Activated CD4-positive, alpha-beta T cell treated with anti-CD3 and anti-CD28 coated beads, Interleukin-2, Interleukin-4, amounts not matched to agents 100 ng/mL and 50 ng/mL, durations not matched to agents 16 hours and 8 hours (primary cell): ENCODE measurements at regions not wholly inside any gene's neighbourhood (a gene's known extent, or its start where the extent isn't known, plus 50 kb on each side); places are given as distances from the start of the nearest gene placed in this dataset.

Experiments
- DNase-seq: peaks from one replicate; pipeline ENCODE4 v3.0.0-alpha.2; 2020; ENCODE audit warnings: low spot score

DNA sequence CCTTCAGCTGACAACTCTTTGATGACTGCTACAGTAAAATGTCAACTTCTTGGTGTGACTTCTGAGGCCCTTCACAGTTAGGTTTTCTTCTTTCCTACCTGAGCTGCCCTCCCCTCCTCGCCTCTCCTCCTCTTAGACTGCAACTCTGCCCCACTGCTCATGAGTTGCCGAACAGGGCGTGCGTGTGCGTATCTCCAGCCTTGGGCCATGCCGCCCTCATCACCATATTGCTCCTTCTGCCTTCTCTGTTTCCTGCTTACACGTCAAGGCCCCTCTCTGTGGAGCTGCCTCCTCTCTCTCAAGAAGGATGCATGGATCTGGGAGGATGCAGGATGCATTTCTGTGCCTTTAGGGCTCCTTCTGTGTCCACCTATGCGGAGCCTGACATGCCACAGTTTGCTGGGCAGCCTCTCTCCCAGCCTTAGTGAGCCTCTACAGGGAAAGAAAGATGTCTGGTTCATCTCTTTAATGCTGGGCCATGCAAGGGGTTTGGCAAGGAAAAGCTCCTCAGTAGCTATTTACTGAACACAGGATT, 205.9 kb downstream of the RPLP1 start:
- DNase-seq = no peak

DNA sequence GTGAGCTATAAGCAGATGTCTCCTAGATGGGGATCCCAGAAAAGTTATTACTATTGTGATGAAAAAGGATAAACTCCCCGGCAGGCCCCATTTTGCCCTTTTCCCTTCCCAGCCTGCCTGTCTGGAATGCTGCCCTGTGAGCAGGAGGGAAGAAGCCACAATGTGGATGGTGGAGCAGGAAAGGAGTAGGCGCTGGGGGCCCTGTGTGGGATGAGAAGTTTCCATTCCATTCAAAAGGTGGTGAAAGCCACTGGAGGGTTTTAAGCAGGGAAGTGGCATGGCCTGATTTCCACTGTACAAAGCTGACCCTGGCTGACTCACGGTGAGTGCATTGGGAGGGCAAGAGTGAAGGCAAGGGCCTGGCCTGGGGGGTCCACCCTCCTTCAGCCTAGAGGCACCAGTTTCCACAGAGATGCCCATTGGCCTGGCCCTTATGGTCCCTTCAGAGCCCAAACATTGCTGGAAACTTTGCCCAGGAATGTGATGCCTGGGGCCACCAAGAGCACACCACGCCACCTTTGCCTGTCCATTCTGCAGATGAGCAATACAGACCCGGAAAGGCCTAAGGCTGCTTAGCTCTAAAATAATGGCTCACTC, 206.9 kb downstream of the RPLP1 start:
- no peak for DNase-seq

DNA sequence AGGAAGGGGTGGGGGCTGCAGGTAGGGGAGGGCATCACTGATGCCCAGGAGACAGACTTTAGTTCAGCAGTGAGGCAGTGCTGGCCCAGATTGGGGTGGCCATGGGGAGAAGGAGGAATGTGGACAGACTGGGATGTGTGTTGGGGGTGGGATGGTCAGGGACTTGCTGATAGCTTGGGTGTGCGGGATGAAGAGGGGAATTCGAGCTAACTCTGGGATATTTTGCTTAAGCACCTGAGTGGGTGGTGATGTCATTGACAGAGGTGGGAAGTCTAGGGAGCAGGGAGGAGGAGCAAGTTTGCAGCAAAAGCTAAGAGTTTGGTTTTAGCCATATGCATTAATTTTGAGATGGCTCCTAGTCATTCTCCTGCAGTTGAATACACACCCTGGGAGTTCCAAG, 207.5 kb downstream of the RPLP1 start:
- no peak for DNase-seq

DNA sequence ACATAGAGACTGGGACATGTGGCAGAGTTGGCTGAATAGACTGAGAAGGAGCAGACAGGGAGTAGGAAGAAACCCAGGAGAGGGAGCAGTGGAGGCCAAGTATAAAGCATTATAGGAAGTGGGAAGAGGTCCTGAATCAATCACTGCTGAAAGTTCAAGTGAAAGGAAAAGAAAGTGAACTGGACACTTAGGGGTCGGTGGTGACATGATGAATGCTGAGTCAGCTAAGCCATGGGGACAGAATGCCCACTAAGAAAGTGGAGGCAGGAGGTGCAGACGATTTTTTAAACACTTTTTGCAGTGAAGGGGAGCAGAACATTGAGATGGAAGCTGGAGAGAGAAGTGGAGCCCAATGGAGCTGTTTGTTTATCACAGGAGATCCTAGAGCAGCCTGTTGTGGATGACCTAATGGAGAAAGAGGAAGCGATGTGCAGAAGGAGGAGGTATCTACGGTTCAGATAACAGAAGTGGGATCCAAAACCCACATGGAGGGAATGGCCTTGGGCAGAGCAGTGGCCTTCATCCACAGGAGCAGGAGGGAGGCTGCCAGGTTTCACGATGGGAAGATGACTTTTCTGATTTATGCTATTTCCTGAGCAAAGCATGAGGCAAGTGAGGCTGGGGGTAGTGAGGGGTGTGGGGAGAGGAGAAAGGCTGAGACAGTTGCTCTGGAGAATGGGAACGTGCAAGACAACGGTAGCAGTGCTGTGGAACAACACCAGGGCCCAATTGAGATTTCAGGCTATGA, 208.2 kb downstream of the RPLP1 start:
- DNase-seq = no peak

DNA sequence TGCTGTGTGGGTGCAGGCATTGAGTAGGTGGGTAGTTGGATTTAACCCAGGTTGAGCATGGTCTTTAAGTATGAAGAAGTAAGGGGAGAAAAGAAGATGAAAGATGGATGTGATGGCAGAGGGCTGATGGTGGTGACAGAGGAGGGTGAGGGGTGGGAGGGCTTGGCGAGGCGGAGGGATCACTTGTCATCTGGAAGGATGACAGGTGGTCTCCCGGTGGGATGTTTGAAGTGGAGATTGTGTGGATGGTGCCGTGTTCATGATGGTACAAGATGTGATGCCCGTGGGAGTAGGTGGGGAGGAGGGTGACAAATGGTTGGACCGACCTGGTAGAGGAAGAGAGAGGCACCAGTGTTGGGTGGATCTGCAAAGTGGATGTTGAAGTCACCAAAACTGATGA, 208.8 kb downstream of the RPLP1 start:
- no peak for DNase-seq

DNA sequence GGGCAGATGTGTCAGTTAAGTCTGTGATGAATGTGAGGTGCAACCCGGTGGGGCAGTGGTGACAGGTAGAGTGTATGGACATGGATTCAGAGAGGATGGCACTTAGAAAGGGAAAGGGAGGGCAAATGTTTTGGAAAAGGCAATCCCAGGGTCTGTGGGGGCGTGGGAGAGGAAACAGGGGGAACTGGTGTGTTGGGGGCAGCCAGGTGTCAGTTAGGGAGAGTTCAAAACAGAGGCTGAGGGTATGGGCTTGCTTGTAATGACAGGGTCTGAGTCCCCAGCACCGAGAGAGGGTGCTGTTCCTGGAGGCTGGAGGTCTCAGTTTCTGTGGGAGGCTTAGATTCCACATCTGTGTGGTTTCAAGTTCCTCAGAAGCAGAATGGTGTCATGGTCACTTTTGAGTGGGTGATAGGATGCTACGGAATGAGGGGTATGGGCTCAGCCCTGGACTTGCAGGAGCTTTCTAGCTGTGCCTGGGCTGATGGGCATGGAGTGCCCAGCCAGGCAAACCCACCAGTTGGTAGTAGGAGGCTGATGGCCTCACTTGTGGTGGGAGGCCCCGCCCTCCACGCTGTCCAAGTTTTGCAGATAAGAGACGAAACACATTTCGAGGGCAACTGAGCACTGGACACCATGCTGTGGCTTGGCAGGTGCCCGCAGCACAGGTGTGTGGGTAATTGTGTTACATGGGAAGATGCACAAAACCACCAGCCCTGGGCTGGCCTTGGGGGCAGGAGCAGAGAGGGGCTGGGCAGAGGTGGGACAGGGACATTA, 209.4 kb downstream of the RPLP1 start:
- no peak for DNase-seq

DNA sequence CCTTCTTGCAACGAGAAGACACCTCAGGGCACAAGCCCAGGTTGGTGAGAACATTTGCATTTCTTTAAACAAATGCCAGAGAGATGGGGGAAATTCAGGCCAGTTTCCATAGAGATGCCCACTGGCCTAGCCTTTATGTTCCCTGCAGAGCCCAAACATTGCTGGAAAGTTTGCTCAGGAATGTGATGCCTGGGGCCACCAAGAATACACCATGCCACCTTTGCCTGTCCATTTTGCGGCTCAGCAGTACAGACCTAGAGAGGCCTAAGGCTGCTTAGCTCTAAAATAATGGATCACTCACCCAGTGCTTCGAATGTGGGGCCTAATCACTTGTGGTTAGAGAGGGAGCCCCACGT, 210.0 kb downstream of the RPLP1 start:
- no peak for DNase-seq

DNA sequence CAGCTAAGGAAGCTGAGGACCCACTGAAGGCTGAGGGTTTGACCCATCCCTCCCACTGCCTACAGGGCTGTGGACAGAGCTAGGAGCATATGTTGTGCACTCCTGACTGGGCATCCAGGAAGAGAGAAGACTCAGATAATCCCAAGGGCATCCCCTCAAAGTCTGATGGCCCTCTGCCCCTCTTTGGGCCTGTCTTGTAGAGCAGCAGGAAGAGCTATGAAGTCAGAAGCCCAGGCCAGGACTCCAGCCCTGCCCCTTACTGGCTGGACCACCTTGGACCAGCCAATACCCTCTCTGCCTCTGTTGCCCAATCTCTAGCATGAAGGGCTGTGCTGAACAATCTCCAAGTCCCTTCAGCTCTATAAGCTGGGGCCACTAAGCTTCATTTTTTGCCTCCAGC, 210.8 kb downstream of the RPLP1 start:
- DNase-seq = no peak

DNA sequence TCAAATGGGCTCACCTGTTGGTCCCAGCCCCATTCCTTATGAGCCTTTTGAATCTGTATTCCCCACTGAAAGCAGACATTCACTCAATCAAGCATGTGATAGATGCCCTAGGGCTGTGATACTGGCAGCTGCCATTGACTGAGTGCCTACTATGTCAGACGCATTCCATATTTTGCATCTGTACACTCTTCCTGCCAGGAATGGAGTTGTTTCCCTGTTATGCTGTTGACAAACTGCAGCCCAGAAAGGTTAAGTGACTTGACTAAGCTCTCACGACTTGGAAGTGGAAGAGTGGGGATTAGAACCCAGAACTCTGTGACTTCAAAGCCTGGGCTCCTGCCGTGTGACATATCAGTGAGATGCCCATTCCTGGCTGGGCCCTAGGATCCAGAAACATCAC, 211.4 kb downstream of the RPLP1 start:
- no peak for DNase-seq

DNA sequence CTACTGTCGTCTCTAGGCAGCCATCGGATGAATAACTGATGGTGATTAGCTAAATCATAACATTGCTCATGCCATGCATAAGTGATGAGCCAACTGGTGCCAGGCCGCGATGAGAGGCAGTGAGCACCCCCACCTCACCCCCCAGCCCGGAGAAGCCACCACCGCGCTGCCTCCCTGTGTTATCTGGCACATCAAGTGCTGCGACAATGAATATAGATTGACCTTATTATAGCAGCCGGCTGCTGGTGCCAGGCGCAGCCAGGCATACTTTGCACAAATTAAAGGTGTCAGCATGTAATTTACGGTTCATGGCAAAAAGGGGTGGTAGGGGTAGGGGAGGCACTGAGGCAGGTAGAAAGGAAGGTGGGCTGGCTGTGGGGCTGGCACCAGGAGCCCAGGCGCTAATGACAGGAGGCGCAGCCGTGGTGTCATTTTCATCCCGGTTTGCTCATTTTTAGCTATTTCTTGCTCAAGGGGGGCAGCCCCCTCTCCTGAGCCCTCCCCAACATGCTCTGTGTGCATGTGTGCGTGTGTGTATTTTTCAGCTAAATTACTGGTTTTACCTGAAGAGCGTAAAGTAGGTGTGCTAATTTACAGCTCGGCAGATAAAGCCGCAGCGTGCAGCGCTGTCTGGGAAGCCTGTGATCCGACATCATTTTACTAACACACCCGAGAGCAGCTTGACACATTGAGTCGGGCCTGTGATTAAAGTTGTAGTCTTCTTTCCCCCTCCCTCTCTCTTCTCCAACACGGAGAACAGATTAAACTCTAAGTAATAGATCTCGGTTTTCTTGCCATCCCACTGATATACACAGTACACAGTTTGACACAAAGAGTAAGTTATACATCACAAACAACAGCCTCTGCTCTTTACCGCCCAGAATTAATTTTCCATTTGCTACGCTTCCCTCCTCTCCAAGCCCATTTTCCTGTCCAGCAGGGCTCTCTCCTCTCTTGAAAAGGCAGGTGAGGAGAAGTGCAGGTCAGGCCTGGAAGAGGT, 212.3 kb downstream of the RPLP1 start:
- DNase-seq = no peak

DNA sequence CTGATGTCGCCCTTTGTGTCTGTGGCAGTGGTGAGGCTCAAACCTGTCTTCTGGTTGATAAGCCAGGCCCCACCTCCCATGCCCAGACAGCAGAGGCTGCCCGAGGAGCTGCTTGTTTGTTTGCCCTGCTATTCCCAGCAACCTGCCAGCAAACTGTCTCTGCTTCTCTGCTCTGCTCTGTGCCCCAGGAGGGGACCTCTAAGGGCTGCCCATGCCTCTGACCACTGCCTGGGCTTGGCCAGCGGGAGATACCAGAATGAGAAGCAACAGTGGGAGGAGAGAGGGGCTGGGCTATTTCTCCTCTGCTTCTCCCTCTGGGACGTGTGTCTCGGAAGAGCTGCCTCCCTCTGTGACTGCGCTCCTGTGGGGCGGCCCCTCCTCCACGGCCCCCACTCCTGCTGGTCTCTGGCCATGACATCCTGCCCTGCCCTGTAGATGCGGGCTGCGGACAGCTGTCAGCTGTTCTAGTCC, 213.1 kb downstream of the RPLP1 start:
- no peak for DNase-seq

DNA sequence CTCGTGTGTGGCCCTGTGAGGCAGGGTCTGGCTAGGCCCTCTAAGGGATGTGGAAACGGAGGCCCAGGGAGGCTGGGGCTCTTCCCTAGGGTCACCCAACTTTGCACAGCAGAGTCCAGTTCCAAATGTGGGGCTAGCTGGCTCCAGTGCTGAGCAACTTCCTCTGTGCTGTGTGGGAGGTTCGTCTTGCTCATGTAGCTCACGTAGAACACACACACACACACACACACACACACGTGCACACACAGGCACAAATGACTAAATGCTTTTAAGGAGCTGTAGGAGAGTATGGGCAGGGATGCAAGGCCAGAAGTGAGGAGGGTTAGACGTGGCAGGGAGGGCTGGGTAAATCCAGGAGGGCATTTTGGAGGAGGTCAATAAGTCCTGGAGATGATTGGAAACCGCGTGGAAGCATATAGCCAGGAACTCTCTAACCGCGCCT, 213.8 kb downstream of the RPLP1 start:
- DNase-seq = no peak

DNA sequence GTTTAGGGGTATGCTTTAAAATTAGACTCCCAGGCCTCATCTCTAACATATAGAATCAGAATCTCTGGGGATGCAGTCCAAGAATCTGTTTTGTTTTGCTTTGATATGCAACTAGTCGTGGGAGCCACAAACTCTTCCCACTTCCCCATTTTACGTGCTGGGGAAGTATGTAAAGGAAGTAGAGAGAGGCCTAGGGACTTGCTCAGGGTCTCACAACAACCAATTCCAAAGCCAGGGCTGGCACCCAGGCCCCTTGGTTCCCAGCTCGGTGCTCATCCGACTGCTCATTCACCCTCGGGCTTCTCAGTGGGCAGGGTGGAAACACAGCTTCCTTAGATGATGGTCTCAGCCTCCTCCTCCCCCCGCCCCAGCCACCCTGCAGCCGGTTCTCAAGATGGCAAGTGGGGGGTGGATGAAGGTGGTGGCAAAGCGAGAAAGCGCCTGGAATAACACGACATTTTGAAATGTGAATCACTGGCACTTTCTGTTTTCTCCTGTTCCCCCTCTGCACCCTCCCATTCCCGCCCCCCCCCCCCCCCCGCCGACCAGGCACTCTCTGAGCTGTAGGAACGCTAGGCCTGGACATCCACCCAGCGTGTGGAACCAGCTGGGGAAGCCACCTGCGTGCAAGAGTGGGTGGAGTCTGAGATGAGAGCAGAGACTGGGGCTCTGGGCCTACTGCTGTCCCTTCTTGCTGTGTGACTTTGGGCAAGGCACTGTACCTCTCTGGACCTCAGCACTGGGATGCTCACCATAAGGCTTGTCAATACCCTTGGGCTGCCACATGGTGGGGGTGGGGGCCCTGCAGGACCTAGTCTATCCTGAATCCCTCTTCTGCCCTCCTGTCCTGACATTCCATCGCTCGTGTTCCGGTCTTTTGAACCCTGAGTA, 214.5 kb downstream of the RPLP1 start:
- DNase-seq = no peak

DNA sequence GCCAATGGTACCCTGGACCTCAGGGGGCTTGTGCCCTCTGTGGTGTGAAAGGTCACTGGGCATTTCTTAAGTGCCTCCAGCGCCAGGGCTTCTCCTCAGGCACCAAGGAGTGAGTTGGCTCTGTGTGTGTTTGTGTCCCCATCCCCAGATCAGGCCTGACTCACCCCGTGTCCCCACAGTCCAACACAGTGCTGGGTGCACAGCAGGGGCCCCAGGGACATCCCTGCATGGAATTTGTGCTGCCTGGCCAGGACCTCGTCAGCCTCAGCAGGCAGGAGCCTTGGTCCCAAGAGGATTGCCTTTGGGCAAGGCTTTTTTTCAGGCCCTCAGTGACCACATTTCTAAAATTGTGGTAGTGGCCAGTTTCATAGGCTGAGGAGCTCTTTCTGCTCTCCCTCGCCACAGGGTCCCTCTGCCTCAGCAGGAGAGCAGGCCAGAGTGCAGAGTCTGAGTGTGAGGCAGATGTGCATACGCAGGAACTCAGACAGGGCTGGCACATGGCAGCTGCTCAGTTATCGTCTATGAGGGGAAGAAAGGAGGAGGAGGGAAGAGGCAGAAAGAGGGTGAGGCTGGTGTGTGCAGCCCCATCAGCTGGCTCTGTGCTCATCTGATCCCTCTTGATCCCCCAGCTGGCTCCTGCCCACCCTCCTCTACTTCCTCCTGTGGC, 215.6 kb downstream of the RPLP1 start:
- no peak for DNase-seq

DNA sequence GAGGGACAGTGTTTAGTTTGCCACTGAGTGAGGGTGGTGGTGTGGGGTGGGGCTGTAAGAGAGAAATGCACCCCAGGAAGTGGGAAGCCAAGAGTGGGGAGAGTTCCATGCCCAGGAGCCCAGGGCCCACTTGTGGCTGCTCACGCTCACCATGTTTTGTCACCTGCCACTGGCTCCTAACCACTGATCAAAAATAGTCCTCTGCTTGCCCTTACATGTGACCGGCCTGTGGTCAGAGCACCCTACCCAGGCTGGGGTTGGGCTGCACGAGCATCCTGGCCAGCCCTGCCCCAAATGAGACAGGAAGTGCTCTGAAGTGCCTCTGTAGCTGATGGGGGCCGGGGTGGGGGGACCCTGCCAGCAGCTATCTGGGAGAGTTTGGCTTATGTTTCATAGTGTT, 216.3 kb downstream of the RPLP1 start:
- DNase-seq = peak; percentile 4

DNA sequence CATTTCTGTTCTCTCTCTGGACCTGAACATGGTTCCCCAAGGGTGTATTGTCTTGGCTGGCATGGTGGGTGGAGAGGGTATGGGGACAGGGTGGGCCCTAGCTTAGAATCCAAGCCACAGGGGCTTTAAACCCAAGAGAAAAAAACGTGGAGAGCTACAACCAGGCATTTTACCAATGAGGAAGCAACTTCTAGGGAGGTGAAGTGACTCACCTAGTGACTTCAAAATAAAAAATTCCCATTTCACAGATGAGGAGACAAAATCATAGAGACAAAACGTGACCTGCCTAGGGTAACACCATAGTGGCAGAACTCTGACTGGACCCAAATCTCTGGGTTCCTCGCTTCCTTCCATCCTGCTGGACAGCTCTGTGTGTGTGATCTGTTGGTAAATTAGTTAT, 216.8 kb downstream of the RPLP1 start:
- DNase-seq = no peak

DNA sequence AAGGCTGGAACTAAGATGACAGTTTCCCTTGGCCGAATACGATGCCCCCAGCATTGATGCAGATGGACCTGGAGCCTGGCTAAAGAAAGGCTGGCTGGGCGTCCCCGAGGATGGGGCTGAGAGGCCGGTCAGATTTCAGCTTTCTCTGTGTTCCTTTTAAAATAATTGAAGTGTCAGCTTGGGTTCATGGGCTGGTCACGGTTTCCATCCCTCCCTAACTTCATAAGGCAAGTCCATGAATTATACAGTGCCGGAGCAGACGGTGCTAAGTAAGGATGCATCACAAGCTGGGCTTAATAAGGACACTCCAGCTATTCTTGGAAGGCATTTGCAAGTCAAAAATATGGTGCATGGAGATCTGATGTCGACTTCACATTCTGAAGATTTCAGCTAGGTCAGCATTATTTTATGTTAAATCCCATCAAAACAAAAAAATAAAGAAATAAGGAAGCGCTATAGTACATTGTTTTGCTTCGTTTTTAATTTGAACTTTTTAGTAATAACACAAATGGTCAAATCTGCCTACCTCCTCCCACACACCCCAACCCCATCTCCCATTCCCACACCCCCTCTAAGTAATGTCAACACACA, 220.8 kb downstream of the RPLP1 start:
- no peak for DNase-seq

DNA sequence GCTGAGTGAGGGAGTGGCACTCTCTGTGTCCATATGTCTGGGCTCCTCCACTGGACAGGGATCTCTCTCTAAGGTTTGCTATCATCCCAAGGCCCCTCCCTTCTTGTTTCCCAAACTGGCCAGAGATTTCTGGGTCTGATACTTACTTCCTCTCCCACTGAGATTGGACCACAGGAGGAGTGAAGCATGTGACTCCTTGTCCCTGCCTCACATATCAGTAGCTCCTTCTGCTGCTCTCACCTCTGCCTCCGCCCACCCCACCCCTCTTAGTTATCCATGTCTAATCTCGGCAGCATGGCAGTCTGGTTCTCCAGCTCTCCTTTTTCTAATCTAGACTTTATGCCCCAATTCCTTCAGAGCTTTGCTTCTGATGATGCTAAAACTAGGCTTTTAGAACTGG, 223.1 kb downstream of the RPLP1 start:
- DNase-seq = no peak

DNA sequence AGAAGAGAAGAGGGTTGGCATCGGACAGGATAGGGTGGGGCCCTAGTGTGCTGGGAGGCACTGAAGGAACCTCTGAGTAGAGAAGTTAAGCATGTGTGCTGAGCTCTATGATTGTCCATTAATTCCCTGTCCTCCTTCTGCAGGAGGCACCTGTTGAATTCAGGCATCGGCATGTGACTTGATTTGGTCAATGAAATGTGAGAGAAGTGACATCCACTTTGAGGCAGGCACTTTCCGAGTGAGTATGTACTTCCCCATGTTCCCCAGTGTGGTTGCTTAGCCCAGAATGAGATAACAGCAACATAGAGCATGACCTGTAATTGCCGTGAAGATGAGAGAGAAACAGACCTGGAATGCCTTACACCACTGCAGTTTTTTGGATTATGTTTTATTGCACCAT, 224.8 kb downstream of the RPLP1 start:
- DNase-seq = no peak
